HepG2 (cell line): ENCODE measurements at regions not wholly inside any gene's neighbourhood (a gene's known extent, or its start where the extent isn't known, plus 50 kb on each side); places are given as distances from the start of the nearest gene placed in this dataset.

Source experiments
- ARID5B ChIP-seq: IDR thresholded peaks from 2 replicates; pipeline ENCODE4 v1.4.0; 2020; ENCODE audit warnings: mild to moderate bottlenecking, missing genetic modification reagents
- DR1 ChIP-seq: sonication (generic); formaldehyde crosslinking; IDR thresholded peaks from 2 replicates; pipeline ENCODE4 v1.8.0; 2021; ENCODE audit warnings: mild to moderate bottlenecking, missing genetic modification reagents, inconsistent platforms
- ELK4 ChIP-seq: sonication (generic); formaldehyde crosslinking; IDR thresholded peaks from 2 replicates; pipeline ENCODE4 v1.9.0; 2021; ENCODE audit warnings: missing genetic modification reagents, borderline replicate concordance
- GTF2F1 ChIP-seq: fragments of 150-350 bp; IDR thresholded peaks from 2 replicates; pipeline ENCODE4 v1.6.1; 2014; ENCODE audit warnings: low read length
- KDM2A ChIP-seq: sonication (generic); formaldehyde crosslinking; IDR thresholded peaks from 2 replicates; pipeline ENCODE4 v1.4.0; 2020; ENCODE audit warnings: low read depth, missing genetic modification reagents, borderline replicate concordance
- KDM6A ChIP-seq: IDR thresholded peaks from 2 replicates; pipeline ENCODE4 v1.6.1; 2016; ENCODE audit warnings: low read depth
- KLF6 ChIP-seq: IDR thresholded peaks from 2 replicates; pipeline ENCODE4 v1.8.0; 2016; ENCODE audit warnings: missing biosample characterization, missing genetic modification reagents
- PHF8 ChIP-seq: sonication (generic); formaldehyde crosslinking; IDR thresholded peaks from 2 replicates; pipeline ENCODE4 v1.5.0; 2020; ENCODE audit warnings: missing genetic modification reagents
- POGK ChIP-seq: sonication (generic); formaldehyde crosslinking; conservative IDR thresholded peaks from 2 replicates; pipeline ENCODE4 v1.8.0; 2022; ENCODE audit warnings: mild to moderate bottlenecking, moderate library complexity, missing genetic modification reagents
- RBM22 ChIP-seq: fragments of 200-400 bp; formaldehyde crosslinking; optimal IDR thresholded peaks from 2 replicates; pipeline ENCODE3; 2017; ENCODE audit warnings: mild to moderate bottlenecking, low read length, moderate library complexity
- REXO4 ChIP-seq: sonication (generic); formaldehyde crosslinking; IDR thresholded peaks from 2 replicates; pipeline ENCODE4 v1.8.0; 2022; ENCODE audit warnings: missing genetic modification reagents, mild to moderate bottlenecking, borderline replicate concordance
- SMAD3 ChIP-seq: sonication (generic); formaldehyde crosslinking; IDR thresholded peaks from 2 replicates; pipeline ENCODE4 v1.4.0; 2020; ENCODE audit warnings: missing genetic modification reagents
- TBL1XR1 ChIP-seq: fragments of 150-350 bp; IDR thresholded peaks from 2 replicates; pipeline ENCODE4 v1.6.1; 2014; ENCODE audit warnings: borderline replicate concordance, low read length; ENCODE audit not compliant: partially characterized antibody
- ZFP41 ChIP-seq: sonication (generic); formaldehyde crosslinking; IDR thresholded peaks from 2 replicates; pipeline ENCODE4 v1.4.0; 2020; ENCODE audit warnings: mild to moderate bottlenecking, missing genetic modification reagents, borderline replicate concordance
- ZNF615 ChIP-seq: sonication (generic); formaldehyde crosslinking; IDR thresholded peaks from 2 replicates; pipeline ENCODE4 v1.5.0; 2020; ENCODE audit warnings: mild to moderate bottlenecking, missing genetic modification reagents, borderline replicate concordance
- ZNF883 ChIP-seq: sonication (generic); formaldehyde crosslinking; IDR thresholded peaks from 2 replicates; pipeline ENCODE4 v1.5.1; 2020; ENCODE audit warnings: mild to moderate bottlenecking, missing genetic modification reagents; ENCODE audit errors: not compliant biosample characterization
- TF ChIP-seq, protein P1 (sequence below): sonication (generic); formaldehyde crosslinking; IDR thresholded peaks from 2 replicates; pipeline ENCODE4 v1.4.0; 2020; ENCODE audit warnings: missing genetic modification reagents, borderline replicate concordance
- TF ChIP-seq, protein P2 (sequence below): sonication (generic); formaldehyde crosslinking; IDR thresholded peaks from 2 replicates; pipeline ENCODE4 v1.5.0; 2020; ENCODE audit warnings: missing genetic modification reagents

GRCh38 chr16:48479955-48480354, 94.7 kb upstream of the SIAH1 start (continued):
- TF ChIP-seq KLF6 (peak; percentile 82), PHF8 (CRISPR knock-in tag) (no peak), ZNF883 (CRISPR knock-in tag) (no peak), KDM2A (CRISPR knock-in tag) (no peak), ARID5B (CRISPR knock-in tag) (peak; percentile 87), REXO4 (CRISPR knock-in tag) (no peak), POGK (CRISPR knock-in tag) (0 out of 2 replicates have a peak, but pooled peaks have one; percentile 57), RBM22 (no peak), ZNF615 (CRISPR knock-in tag) (no peak), GTF2F1 (no peak), ZFP41 (no peak), KDM6A (CRISPR knock-in tag) (no peak), SMAD3 (CRISPR knock-in tag) (peak; percentile 90), TBL1XR1 (peak; percentile 91), DR1 (CRISPR knock-in tag) (no peak), ELK4 (CRISPR knock-in tag) (no peak)
- TF ChIP-seq, protein P1, sequence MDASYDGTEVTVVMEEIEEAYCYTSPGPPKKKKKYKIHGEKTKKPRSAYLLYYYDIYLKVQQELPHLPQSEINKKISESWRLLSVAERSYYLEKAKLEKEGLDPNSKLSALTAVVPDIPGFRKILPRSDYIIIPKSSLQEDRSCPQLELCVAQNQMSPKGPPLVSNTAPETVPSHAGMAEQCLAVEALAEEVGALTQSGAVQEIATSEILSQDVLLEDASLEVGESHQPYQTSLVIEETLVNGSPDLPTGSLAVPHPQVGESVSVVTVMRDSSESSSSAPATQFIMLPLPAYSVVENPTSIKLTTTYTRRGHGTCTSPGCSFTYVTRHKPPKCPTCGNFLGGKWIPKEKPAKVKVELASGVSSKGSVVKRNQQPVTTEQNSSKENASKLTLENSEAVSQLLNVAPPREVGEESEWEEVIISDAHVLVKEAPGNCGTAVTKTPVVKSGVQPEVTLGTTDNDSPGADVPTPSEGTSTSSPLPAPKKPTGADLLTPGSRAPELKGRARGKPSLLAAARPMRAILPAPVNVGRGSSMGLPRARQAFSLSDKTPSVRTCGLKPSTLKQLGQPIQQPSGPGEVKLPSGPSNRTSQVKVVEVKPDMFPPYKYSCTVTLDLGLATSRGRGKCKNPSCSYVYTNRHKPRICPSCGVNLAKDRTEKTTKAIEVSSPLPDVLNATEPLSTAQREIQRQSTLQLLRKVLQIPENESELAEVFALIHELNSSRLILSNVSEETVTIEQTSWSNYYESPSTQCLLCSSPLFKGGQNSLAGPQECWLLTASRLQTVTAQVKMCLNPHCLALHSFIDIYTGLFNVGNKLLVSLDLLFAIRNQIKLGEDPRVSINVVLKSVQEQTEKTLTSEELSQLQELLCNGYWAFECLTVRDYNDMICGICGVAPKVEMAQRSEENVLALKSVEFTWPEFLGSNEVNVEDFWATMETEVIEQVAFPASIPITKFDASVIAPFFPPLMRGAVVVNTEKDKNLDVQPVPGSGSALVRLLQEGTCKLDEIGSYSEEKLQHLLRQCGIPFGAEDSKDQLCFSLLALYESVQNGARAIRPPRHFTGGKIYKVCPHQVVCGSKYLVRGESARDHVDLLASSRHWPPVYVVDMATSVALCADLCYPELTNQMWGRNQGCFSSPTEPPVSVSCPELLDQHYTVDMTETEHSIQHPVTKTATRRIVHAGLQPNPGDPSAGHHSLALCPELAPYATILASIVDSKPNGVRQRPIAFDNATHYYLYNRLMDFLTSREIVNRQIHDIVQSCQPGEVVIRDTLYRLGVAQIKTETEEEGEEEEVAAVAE = no peak
- TF ChIP-seq, protein P2, sequence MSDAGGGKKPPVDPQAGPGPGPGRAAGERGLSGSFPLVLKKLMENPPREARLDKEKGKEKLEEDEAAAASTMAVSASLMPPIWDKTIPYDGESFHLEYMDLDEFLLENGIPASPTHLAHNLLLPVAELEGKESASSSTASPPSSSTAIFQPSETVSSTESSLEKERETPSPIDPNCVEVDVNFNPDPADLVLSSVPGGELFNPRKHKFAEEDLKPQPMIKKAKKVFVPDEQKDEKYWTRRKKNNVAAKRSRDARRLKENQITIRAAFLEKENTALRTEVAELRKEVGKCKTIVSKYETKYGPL (CRISPR knock-in tag) = no peak
